ENCODE measurements at regions not wholly inside any gene's neighbourhood (a gene's known extent, or its start where the extent isn't known, plus 50 kb on each side); places are given as distances from the start of the nearest gene placed in this dataset.

GRCh38 chr7:35545831-35546230, 149.1 kb downstream of the HERPUD2 start:
- TF ChIP-seq RAD21 (IDR thresholded peaks at IDR 0.05; ENCODE audit: low read depth) (no peak), CREB1 (IDR thresholded peaks at IDR 0.05; ENCODE audit: low read depth) (no peak), EGR1 (IDR thresholded peaks at IDR 0.05) (no peak), REST (IDR thresholded peaks at IDR 0.05; ENCODE audit: low read depth) (no peak), TCF12 (IDR thresholded peaks at IDR 0.05; ENCODE audit: low read depth) (no peak), FOXM1 (IDR thresholded peaks at IDR 0.05; ENCODE audit: borderline replicate concordance, low read depth) (no peak), USF1 (IDR thresholded peaks at IDR 0.05) (no peak), TAF1 (IDR thresholded peaks at IDR 0.05; ENCODE audit: low read depth) (no peak), ZBTB7A (IDR thresholded peaks at IDR 0.05; ENCODE audit: low read depth) (no peak), EP300 (IDR thresholded peaks at IDR 0.05; ENCODE audit: borderline replicate concordance) (no peak), MAX (IDR thresholded peaks at IDR 0.05) (no peak), CEBPB (IDR thresholded peaks at IDR 0.05) (no peak)

- TF ChIP-seq CREB1 (IDR thresholded peaks at IDR 0.05; ENCODE audit: low read depth), result no peak
These were observed 150.8 kb downstream of the HERPUD2 start for GRCh38 chr7:35544028-35544742.

GRCh38 chr7:35537067-35538023, 157.6 kb downstream of the HERPUD2 start:
- no peak; the same call in 1 of the 2 replicates for TF ChIP-seq USF1 (IDR thresholded peaks at IDR 0.05)
- no peak for TF ChIP-seq NFIC (IDR thresholded peaks at IDR 0.05)
- TF ChIP-seq REST (IDR thresholded peaks at IDR 0.05; ENCODE audit: low read depth), result no peak
- peak; percentile 91 for TF ChIP-seq RAD21 (IDR thresholded peaks at IDR 0.05; ENCODE audit: low read depth)
- TF ChIP-seq MAX (IDR thresholded peaks at IDR 0.05), result peak; percentile 74

GRCh38 chr7:35536396-35536826, 158.5 kb downstream of the HERPUD2 start:
- no peak for TF ChIP-seq CEBPB (IDR thresholded peaks at IDR 0.05)
- no peak for TF ChIP-seq MAX (IDR thresholded peaks at IDR 0.05)
- no peak for TF ChIP-seq NFIC (IDR thresholded peaks at IDR 0.05)
- TF ChIP-seq FOXM1 (IDR thresholded peaks at IDR 0.05; ENCODE audit: borderline replicate concordance, low read depth), result no peak
- TF ChIP-seq CREB1 (IDR thresholded peaks at IDR 0.05; ENCODE audit: low read depth), result no peak
- no peak for TF ChIP-seq TEAD4 (IDR thresholded peaks at IDR 0.05)
- TF ChIP-seq RAD21 (IDR thresholded peaks at IDR 0.05; ENCODE audit: low read depth), result no peak
- TF ChIP-seq TAF1 (IDR thresholded peaks at IDR 0.05; ENCODE audit: low read depth), result no peak
- no peak for TF ChIP-seq EGR1 (IDR thresholded peaks at IDR 0.05)
- no peak for TF ChIP-seq YY1 (IDR thresholded peaks at IDR 0.05; ENCODE audit: low read depth)

- TF ChIP-seq MAX (IDR thresholded peaks at IDR 0.05) (no peak), CREB1 (IDR thresholded peaks at IDR 0.05; ENCODE audit: low read depth) (no peak), TAF1 (IDR thresholded peaks at IDR 0.05; ENCODE audit: low read depth) (no peak), YY1 (IDR thresholded peaks at IDR 0.05; ENCODE audit: low read depth) (no peak), TEAD4 (IDR thresholded peaks at IDR 0.05) (no peak), NFIC (IDR thresholded peaks at IDR 0.05) (no peak), TCF12 (IDR thresholded peaks at IDR 0.05; ENCODE audit: low read depth) (no peak), EGR1 (IDR thresholded peaks at IDR 0.05) (no peak), RAD21 (IDR thresholded peaks at IDR 0.05; ENCODE audit: low read depth) (no peak), EP300 (IDR thresholded peaks at IDR 0.05; ENCODE audit: borderline replicate concordance) (no peak), ZBTB7A (IDR thresholded peaks at IDR 0.05; ENCODE audit: low read depth) (no peak), REST (IDR thresholded peaks at IDR 0.05; ENCODE audit: low read depth) (no peak), CEBPB (IDR thresholded peaks at IDR 0.05) (no peak), USF1 (IDR thresholded peaks at IDR 0.05) (no peak)
These were observed 161.0 kb downstream of the HERPUD2 start for GRCh38 chr7:35533902-35534301.
